GM21717 (cell line): ENCODE measurements at regions not wholly inside any gene's neighbourhood (a gene's known extent, or its start where the extent isn't known, plus 50 kb on each side); places are given as distances from the start of the nearest gene placed in this dataset.
"Not testable (repeated sequence)": the region's sequence is repeated elsewhere in the genome, so short reads cannot be mapped to it uniquely, and the experiment has no call there.

Source experiments
- ATAC-seq: cut with Tn5 transposase; IDR thresholded peaks from one replicate; pipeline ENCODE4 v1.9.1; 2021; ENCODE audit warnings: mild to moderate bottlenecking, moderate library complexity; ENCODE audit not compliant: unreplicated experiment

DNA sequence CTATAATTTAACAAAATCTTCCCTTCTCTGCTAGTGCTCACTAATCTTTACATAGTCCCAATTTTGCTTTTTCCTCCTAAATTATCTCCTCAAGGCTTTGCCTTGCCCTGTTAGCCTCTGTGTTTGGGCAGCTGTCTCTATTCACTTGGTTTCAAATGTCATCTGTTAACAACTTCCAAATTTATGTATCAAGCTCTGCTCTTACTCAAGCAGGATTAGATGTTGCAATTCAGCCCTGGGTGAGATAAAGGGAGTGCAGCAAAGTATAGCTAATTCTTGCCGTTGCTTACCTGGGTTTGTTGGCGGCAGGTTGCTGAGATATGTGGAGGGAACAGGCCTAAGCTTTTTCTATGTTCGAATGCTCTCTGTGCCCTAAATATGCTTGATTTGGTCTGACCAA, 483.8 kb downstream of the DMAC1 start:
- no peak for ATAC-seq

DNA sequence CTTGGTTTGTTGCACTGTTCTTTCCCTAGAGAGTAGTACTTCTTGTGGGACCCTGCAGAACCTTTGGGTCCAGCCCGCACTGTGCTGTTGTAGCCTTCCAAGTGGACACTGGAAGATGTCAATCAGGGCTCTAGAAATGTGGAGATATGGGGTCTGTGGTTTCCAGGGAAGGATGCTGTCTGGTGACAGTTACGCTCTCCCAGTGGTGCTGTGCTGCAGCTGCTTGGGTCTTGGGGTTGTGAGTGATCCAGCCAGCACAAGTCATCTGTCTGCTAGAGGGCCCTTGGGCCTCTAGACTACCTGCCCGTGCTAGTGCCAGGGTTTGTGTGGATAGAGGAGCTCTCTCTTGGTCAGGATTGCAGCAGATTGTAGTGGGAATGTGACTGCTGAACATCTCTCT, 484.5 kb downstream of the DMAC1 start:
- ATAC-seq = no peak

DNA sequence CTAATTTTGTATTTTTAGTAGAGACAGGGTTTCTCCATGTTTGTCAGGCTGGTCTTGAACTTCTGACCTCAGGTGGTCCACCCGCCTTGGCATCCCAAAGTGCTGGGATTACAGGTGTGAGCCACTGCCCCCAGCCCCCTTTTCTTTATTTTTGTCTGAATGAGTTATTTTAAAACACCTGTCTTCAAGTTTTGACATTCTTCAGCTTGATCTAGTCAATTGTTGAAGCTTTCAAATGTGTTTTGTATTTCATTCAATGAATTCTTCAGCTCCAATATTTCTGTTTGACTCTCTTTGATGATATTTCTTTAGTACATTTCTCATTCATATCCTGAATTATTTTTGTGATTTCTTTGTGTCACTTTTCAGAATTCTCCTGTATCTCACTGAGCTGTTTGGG, 486.2 kb downstream of the DMAC1 start:
- ATAC-seq = no peak

DNA sequence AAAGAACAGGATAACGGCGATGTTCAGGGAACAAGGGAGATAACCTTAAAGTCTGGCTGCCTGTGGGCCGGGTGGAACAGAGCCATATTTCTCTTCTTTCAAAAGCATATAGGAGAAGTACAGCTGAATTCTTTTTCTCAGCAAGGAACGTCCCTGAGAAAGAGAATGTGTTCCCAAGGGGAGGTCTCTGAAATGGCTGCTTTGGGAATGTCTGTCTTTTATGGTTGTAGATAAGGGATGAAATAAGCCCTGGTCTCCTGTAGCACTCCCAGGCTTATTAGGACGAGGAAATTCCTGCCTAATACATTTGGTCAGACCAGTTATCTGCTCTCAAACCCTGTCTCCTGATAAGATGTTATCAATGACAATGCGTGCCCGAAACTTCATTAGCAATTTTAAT, 490.5 kb downstream of the DMAC1 start:
- ATAC-seq = not testable (repeated sequence)

DNA sequence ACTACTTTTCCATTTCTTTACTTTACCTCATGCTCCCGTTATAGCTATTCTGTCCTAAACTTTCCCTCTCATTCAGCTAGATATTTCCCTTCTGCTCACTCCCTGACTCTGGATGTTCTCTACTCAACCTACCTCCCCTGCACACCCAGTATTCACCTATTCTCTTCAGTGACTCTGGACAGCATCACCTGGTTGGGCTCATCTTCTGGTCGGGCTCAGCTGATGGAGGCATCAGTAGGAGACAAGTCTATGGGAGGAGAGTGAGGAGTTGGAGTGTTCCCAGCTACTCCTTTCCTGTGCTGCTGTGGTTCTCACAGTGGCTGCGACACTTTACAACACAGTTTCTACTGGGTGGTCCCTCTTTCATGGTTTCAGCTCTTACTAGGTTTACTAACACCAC, 493.9 kb downstream of the DMAC1 start:
- ATAC-seq = no peak

DNA sequence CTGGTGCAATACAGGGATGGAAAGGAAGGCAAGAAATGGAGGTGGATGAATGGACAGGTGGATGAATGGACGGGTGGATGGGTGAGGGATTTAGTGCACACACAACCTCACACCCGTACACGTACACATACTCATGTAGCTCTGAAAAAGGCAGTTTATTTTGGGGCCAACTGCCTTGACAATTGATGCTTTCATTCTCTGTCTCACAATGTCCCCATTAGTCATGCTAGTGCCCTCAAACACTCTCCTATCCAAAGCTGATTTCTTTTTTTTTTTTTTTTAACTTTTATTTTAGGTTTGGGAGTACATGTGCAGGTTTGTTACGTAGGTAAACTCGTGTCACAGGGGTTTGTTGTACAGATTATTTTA, 495.0 kb downstream of the DMAC1 start:
- ATAC-seq = no peak

DNA sequence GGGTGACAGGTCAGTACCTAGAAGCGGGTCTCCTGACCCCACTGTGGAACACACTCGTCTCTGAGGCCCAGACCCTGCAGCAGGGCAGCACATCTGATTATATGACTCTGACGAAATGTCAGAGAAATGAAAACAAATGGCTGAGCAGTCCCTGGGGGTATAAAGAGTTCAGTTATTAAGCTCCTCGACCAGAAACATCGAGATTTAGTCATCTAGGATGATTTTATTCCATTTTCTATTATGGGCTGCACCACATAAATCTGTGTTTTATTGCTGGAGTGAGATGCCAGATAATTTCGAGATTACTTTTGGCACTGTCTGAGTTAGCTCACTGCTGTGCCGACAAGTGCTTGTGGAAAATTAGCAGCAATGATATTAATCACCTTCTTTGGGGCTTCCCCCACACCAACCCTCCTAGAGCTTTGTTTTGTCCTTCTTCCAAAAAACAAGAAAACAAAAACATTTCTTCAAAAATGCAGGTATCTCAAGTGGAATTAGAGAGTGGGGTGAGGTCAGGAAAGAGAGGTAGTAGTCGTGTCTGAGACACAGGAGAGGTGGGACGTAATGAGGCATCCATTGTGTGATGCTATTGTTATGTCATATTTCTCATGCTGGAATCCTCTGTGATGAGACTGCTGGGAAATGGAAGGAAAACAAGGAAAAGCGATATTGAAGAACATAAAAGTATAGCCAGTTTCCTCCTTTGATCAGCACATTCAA, 495.5 kb downstream of the DMAC1 start:
- no peak for ATAC-seq

DNA sequence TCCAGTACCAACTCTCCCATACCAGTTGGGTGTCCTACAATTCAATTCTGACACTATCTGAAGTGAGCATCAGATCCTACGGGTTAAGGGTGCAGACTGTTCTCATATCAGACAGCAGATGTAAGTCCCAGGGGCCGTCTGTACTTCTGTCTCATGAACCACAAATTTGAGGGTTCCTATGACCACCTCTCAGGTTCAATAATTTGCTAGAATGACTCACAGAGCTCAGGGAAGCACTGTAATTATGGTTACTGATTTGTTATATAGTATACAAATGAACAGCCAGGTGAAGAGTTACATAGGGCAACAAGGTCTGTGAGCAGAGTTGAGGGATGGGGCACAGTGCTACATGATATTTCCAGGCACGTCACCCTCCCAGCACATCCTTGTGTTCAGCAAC, 499.1 kb downstream of the DMAC1 start:
- peak; percentile 27 for ATAC-seq

DNA sequence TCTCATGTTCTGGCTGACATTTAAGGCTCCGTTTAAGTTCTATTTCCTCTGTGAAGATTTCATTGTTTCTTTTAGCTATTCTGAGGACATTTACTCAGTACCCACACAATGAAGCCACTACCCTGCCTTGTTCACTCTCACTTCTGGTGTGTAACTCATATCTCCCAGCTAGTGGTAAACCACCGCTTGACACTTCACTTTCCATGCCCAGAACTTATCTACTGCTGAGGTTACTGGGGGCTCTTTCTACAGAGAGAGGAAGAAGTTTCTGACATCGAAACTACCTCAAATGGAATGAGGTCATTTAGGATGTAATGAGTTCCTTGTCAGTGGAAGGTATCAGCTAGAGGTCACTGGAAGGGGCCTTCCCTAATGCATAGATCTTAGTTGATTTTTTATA, 501.5 kb downstream of the DMAC1 start:
- peak; percentile 97 for ATAC-seq

DNA sequence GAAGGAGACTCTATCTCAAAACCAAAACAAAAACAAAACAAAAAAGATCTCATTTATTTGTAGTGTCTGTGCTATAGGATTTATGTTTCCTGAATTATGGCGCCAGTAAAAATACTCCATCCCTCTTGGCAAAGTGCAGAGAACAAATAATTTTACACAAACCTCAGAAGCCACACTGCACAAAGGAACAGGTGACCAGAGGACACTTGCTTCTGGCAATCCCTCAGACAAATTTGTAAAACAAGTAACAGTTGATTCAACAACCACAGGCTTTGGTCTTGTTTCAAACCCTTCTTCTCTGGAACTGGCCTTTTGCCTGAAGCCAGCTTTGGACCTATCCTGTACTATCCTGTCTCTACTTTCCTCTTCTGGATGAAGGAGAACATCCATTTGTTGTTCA, 502.1 kb downstream of the DMAC1 start:
- ATAC-seq = no peak

DNA sequence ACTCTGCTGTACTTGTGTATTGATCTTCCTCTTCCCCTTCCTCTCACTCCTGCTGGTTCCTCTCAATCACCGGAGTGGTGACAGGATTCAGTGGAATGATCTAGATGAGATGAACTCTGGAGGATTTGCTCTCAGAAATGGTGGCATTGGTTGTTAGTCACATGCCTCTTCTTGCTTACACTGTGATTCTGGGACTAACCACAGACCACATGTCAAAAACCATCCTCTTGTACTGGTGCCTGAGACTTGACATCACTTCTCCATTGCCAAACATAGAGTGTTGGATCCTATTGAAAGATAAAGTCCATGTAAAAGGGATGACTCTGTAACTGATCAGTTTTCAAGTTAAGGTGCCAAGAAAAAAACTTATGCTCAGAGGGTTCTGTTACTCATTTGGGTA, 506.5 kb downstream of the DMAC1 start:
- no peak for ATAC-seq

DNA sequence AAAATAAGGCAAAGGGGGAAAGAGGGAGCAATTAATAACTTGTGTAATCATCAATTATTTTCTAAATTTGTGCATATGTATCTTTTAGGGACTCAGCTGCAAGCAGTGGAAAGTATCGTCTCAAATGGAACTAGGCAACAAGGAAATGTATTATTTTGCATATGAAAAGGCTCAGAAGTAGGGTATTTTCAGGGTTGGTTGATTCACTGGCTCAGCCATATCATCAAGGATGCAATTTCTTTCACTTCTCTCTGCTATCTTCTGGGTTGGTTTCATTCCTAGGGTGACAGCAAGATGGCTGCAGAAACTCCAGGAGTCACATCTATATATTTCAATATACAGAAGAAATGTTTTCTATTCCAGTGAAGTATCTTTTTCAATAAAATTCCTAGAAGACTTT, 509.8 kb downstream of the DMAC1 start:
- ATAC-seq = peak; percentile 70

DNA sequence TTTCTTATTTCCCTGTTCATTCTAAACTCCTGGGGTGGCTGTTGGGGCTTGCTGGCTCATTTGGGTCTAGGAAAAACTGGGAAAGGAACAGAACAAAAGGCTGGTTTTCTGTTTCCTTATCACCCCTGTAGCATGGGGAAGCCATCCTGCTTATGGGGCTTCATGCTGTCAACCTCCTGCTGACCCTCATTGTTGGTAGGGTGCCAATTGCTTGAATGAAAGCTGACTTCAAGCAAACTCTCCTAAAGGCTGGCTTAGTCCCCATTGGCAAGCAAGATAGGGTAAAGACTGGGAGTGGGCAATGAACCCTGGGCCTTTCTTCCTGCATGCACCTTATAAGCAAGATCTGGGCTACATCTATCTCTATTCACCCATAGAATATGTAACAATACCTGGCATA, 511.6 kb downstream of the DMAC1 start:
- ATAC-seq = no peak

DNA sequence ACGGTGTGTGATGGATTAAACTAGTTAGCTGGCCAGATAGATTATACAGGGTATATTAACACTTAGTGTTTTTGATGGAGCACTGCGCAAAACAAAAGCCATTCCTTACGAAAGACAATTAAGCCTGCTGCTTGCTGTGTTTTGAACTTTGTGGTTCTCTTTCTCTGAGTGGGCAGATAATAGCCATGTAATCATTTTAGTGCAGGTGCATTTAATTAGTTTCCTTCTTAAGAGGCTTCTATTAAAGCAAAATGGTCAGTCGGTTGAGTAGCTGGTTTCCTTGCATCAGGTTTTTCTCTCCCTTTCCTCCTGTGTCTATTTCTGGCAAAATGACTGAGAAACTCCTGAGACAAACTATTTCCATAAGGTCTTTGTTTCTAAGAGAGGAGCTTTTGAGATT, 512.5 kb downstream of the DMAC1 start:
- no peak for ATAC-seq

DNA sequence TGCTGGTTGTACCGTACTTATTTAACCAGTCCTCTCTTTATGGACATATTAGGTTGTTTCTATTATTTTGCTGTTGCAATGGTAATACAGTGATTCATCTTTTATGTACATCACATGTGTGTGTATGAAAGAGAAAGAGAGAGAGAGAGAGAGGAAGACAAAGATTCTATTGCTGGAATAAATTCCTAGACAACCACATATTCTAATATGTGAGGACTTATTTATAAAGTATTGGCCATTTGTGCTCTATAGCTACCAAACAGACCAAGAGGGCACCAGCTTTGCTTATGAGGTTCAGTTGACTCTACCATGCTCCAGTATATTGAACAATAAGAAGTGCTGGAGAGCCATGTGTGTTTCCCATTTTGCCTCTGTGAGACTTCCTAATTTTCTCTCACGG, 513.5 kb downstream of the DMAC1 start:
- ATAC-seq = no peak

DNA sequence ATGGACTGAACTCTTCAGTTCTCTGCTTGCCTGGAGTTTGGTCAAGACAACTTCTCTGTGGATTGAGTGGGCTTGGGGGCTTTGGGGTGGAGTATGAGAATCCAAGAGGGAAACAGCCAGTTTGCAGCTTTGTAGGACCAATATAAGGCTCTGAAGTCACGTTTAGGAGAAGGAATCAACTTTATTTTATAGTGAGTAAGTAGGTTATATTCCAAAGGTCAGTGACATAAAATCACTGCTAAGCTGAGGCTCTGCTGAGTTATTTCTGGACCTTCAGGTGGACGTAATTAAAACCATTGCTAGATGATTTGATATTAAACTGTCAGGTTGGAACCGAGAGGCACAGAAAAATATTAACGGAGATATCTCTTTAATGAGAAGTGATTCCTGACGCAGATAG, 514.4 kb downstream of the DMAC1 start:
- ATAC-seq = no peak

DNA sequence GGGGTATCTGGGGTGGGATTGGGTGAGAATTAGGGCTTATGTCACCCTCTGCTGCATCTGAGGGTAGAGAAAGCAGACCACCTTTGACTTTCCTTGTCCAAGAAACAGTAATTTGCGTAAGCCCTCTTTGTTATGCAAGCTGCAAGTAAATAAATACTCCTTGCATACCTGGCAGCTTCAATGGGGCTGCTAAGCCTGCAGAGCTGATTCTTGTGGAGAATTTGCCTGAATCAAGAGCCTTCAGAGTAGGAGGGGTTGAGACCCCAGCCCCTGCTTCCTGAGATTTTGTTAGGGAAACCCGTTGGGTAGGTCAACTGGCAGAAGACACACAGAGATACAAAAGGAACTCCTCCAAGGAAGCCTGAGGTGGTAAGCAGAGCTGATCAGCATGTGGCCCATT, 515.1 kb downstream of the DMAC1 start:
- no peak for ATAC-seq

DNA sequence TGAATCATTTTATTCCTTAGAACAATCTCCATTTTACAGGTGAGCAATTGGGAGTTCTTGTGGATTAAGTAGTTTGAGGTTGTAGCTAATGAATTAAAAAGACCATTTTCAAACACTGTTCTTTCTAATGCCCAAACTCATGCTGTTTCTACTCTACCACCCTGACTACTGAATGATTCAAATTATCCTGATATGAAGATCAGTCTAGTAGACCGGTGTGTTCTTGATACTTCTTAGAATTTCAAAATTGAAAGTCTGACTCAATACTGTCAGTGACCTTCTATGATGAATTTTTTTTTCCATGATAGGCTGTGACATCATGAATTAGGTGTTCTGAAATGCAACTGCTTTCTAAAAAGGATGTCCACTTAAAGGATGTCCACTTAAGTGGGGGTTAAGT, 515.5 kb downstream of the DMAC1 start:
- no peak for ATAC-seq

DNA sequence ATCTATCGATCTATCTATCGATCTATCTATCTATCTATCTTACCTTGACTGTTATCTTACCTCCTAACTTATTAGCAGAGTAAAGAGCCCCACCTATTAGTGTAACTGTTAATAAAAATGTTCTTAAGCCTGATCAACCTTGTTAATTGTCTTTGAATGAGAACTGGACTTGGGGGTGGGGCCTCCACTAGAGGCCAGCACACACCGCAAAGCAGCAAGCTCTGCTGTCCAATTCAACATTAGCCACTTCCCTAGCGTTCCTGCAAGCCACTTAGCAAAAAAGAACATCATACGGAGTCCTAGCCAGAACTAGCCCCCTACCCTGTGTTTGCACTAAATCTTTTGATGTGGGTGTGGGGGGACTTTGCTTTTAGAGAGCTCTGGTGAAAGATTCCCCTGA, 515.8 kb downstream of the KDM4C start:
- no peak for ATAC-seq

DNA sequence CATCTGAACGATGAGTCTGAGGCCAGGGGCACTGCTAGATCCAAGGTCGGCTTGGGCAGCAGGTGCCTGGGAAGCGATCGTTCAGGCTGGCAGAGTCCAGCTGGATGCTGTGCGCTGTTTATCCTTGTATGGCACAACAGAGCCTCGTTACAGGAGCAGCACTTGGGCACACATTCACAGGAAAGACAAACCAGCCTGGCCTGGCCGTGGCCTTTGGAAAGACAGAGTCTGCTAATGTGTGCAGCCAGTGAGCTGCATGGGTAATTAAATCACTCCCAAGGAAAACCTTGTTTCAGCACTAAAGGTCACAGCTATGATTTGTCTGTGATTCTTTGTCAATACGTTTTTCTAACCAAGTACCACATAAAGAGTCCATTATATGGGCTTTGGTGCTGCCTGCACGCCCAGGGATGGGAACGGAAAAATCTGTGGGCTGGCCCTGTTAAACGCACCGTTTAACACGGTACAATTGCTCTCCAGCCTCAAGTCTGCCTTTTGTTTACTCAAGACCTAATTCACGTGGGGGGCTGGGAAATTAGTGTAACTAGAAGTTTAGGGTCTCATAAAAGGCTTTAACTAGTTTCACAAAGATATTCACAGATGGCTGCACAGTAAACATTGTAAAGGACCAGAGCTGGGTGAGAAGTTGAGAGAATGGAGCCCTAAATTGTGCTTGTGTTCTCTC, 509.3 kb downstream of the KDM4C start:
- no peak for ATAC-seq

DNA sequence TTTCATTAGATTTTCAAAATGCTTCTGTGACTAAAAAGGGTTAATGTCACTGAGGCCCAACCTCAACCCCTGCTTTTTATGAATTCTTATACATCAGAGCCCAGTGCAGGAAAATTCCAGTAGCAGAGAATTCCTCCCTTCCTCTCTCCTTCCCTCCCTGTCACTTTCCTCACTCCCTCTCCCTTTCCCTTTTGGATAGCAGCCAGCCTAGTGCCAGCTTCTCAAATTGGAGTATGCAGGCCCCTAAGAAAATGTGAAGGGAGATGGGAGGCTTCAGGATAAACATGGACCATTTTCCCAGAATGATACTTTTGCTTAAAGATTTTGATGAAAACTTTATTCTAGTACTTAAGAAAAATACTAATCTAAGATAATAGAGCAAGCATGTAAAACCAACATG, 507.4 kb downstream of the KDM4C start:
- ATAC-seq = no peak

DNA sequence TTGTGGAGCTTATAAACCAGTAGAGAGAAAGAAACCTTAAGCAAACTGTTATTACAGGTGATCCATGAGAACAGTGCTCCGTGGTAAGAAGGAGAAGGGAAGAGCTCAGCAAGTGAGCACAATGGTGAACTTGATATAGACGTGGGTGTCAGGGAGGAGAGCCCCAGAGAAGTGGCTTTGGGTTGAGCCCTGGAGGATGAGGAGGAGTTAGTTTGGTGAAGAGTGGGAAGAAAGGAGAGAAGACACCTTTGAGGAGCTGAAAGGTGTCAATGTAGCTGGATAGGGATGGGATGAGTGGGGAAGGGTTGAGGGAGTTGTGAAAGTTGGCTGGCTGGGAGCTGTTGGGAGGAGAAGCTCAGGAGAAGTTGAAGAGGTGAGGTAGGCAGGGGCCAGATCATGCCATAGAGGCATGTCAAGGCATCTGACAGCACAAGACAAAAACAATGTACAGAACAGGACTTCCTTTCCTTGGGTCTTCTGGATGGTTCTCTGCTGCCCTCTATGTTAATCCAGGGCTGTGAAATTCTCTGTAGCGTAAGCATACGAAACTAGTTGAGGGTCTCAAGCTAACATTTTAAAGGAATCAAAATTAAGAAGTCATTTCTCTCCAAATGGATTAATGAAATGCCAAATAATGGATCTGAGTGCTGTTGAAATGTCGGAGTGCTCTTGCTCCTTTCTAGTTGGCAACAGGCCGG, 501.9 kb downstream of the KDM4C start:
- ATAC-seq = no peak
